Keratinocyte (primary cell): ENCODE measurements at regions not wholly inside any gene's neighbourhood (a gene's known extent, or its start where the extent isn't known, plus 50 kb on each side); places are given as distances from the start of the nearest gene placed in this dataset.
A peak's percentile ranks its signal among the peaks of the same experiment; 100 is the strongest.

Source experiments
- DNase-seq: peaks from one replicate; pipeline ENCODE4 v3.0.0-alpha.2; 2011; ENCODE audit warnings: low read depth, missing footprints, low spot score
- FAIRE-seq: peaks from 2 replicates; lab custom pipeline; 2011; peaks lifted over from hg19 to GRCh38; lab: Jason Lieb, UNC
- H2AFZ ChIP-seq: 2 replicates; pipeline ENCODE4 v1.6.0; 2012; ENCODE audit warnings: low read length, control low read depth, inconsistent platforms; ENCODE audit not compliant: control insufficient read depth
- H3K27ac ChIP-seq: 2 replicates; pipeline ENCODE4 v1.5.1; 2011; ENCODE audit warnings: low read length; ENCODE audit not compliant: control insufficient read depth, insufficient read depth
- H3K27me3 ChIP-seq: 3 replicates; pipeline ENCODE4 v1.6.0; 2011; ENCODE audit warnings: low read length; ENCODE audit not compliant: control insufficient read depth, insufficient read depth; ENCODE audit errors: extremely low read depth
- H3K36me3 ChIP-seq, 2 experiments: 2 replicates in 1 of 2; 3 replicates in 1 of 2; pipeline ENCODE4 v1.5.1; 2011; ENCODE audit warnings: low read length in 2 of 2, mild to moderate bottlenecking in 1 of 2; ENCODE audit not compliant: control insufficient read depth in 2 of 2, insufficient read depth in 2 of 2; ENCODE audit errors: extremely low read depth in 1 of 2
- H3K4me1 ChIP-seq: 3 replicates; pipeline ENCODE4 v1.5.1; 2011; ENCODE audit warnings: low read length; ENCODE audit not compliant: control insufficient read depth, insufficient read depth; ENCODE audit errors: extremely low read depth
- H3K4me2 ChIP-seq: 3 replicates; pipeline ENCODE4 v1.6.0; 2011; ENCODE audit warnings: low read depth, low read length; ENCODE audit not compliant: control insufficient read depth, insufficient read depth; ENCODE audit errors: extremely low read depth
- H3K4me3 ChIP-seq, 3 experiments: fragments of 200-600 bp in 1 of 3; sonication (generic) in 1 of 3; 2 replicates in 2 of 3; 3 replicates in 1 of 3; pipeline ENCODE4 v1.5.1; 2011 to 2016; ENCODE audit warnings: low read length in 3 of 3, mild to moderate bottlenecking in 3 of 3, control low read depth in 2 of 3, inconsistent platforms in 1 of 3, low read depth in 1 of 3, mixed read lengths in 1 of 3, mixed run types in 1 of 3, moderate library complexity in 1 of 3; ENCODE audit not compliant: control insufficient read depth in 2 of 3, insufficient read depth in 2 of 3; ENCODE audit errors: extremely low read depth in 1 of 3
- H3K79me2 ChIP-seq: 2 replicates; pipeline ENCODE4 v1.6.0; 2012; ENCODE audit warnings: low read length; ENCODE audit not compliant: control insufficient read depth, insufficient read depth
- H3K9ac ChIP-seq: 3 replicates; pipeline ENCODE4 v1.6.0; 2011; ENCODE audit warnings: low read length; ENCODE audit not compliant: control insufficient read depth, insufficient read depth; ENCODE audit errors: extremely low read depth
- H3K9me1 ChIP-seq: 3 replicates; pipeline ENCODE4 v1.6.0; 2011; ENCODE audit warnings: low read length; ENCODE audit not compliant: control insufficient read depth, insufficient read depth; ENCODE audit errors: extremely low read depth
- H3K9me3 ChIP-seq: 2 replicates; pipeline ENCODE4 v1.5.1; 2012; ENCODE audit warnings: low read depth, low read length; ENCODE audit not compliant: control insufficient read depth
- H4K20me1 ChIP-seq: 3 replicates; pipeline ENCODE4 v1.6.0; 2011; ENCODE audit warnings: low read length; ENCODE audit not compliant: control insufficient read depth, insufficient read depth; ENCODE audit errors: extremely low read depth
- CTCF ChIP-seq, 3 experiments: IDR thresholded peaks in 1 of 3; conservative IDR thresholded peaks in 1 of 3; optimal IDR thresholded peaks in 1 of 3; 2 replicates in 2 of 3; 3 replicates in 1 of 3; pipeline versions ENCODE3 to v1.5.1; 2011; ENCODE audit warnings: low read length in 3 of 3, mild to moderate bottlenecking in 3 of 3, moderate library complexity in 2 of 3, control low read depth in 1 of 3, inconsistent platforms in 1 of 3; ENCODE audit not compliant: insufficient read depth in 2 of 3; ENCODE audit errors: extremely low read depth in 1 of 3
- EZH2 ChIP-seq: IDR thresholded peaks from one replicate; pipeline ENCODE4 v1.6.1; 2012; ENCODE audit warnings: inconsistent platforms, mild to moderate bottlenecking, low read length, moderate library complexity
- dilution Hi-C: fragments of 300-500 bp; cut with MboI; formaldehyde crosslinking; loops from one replicate; pipeline ENCODE4 v1.7.0; 2020; ENCODE audit warnings: low sequenced_read_pairs; ENCODE audit not compliant: extremely low pct_ligation_motif_present

- H3K9ac ChIP-seq, result no peak overlapping the region
- dilution Hi-C loops, result no loop called here
- no peaks in the 10 kb centered on the region for H3K79me2 ChIP-seq
- H3K27me3 ChIP-seq, result no peaks in the 10 kb centered on the region
- H3K9me3 ChIP-seq, result no peaks in the 10 kb centered on the region
- DNase-seq, result no peak
- no peak overlapping the region for H3K4me2 ChIP-seq
- H3K4me3 ChIP-seq, result no peak overlapping the region
- no peak for FAIRE-seq
- H3K9me1 ChIP-seq, result no peaks in the 10 kb centered on the region
- TF ChIP-seq EZH2 (no peak), CTCF (optimal IDR thresholded peaks at IDR 0.05 in 1 of 3, IDR thresholded peaks at IDR 0.05 in 1 of 3, conservative IDR thresholded peaks at IDR 0.05 in 1 of 3; ENCODE audit: extremely low read depth in 1 of 3, insufficient read depth in 2 of 3, low read length in 3 of 3) (no peak)
- no peaks in the 10 kb centered on the region for H3K4me1 ChIP-seq
- H3K27ac ChIP-seq, result no peak overlapping the region
- no peaks in the 10 kb centered on the region for H3K36me3 ChIP-seq
- no peak overlapping the region for H2AFZ ChIP-seq
- H4K20me1 ChIP-seq, result no peaks in the 10 kb centered on the region
These were observed 175.6 kb upstream of the MAGEB2 start for GRCh38 chrX:30039768-30040167.

- Histone ChIP-seq H3K27ac (no peak overlapping the region), H2AFZ (no peak overlapping the region), H3K79me2 (no peaks in the 10 kb centered on the region), H4K20me1 (no peaks in the 10 kb centered on the region), H3K4me1 (no peaks in the 10 kb centered on the region), H3K4me3 (no peak overlapping the region), H3K36me3 (no peaks in the 10 kb centered on the region), H3K9me3 (no peaks in the 10 kb centered on the region), H3K9ac (no peak overlapping the region), H3K4me2 (no peak overlapping the region), H3K27me3 (no peaks in the 10 kb centered on the region), H3K9me1 (no peaks in the 10 kb centered on the region)
- DNase-seq (no peak), FAIRE-seq (no peak)
- TF ChIP-seq CTCF (optimal IDR thresholded peaks at IDR 0.05 in 1 of 3, IDR thresholded peaks at IDR 0.05 in 1 of 3, conservative IDR thresholded peaks at IDR 0.05 in 1 of 3; ENCODE audit: extremely low read depth in 1 of 3, insufficient read depth in 2 of 3, low read length in 3 of 3) (peak; percentile 13 to 61 (median 51)), EZH2 (no peak)
- dilution Hi-C loops, result no loop called here
These were observed 154.6 kb upstream of the MAGEB2 start for GRCh38 chrX:30060718-30061117.
